ENCODE measurements at regions not wholly inside any gene's neighbourhood (a gene's known extent, or its start where the extent isn't known, plus 50 kb on each side); places are given as distances from the start of the nearest gene placed in this dataset.
A peak's percentile ranks its signal among the peaks of the same experiment; 100 is the strongest.
"Not testable (repeated sequence)": the region's sequence is repeated elsewhere in the genome, so short reads cannot be mapped to it uniquely, and the experiment has no call there.

- no peaks in the 10 kb centered on the region for H3K4me1 Mint-ChIP-seq
- ATAC-seq = no peak
- no peak overlapping the region for H3K4me3 Mint-ChIP-seq
- peaks cover 6% of the 10 kb centered on the region for H3K9me3 Mint-ChIP-seq
- H3K27ac Mint-ChIP-seq = no peak overlapping the region
- DNase-seq (ENCODE audit: low spot score in 2 of 2) = no peak
- H3K36me3 Mint-ChIP-seq = no peaks in the 10 kb centered on the region
Observed at GRCh38 chr5:164094291-164094690, 588.9 kb downstream of the MAT2B start.

- peak; percentile 83 for ATAC-seq
Observed at GRCh38 chr5:164097749-164098148, 592.3 kb downstream of the MAT2B start.

GRCh38 chr5:164098531-164098930 lies 593.1 kb downstream of the MAT2B start:
- Mint-ChIP-seq H3K4me3 (no peak overlapping the region), H3K36me3 (no peaks in the 10 kb centered on the region), H3K4me1 (no peaks in the 10 kb centered on the region), H3K9me3 (peaks cover 5% of the 10 kb centered on the region), H3K27ac (no peak overlapping the region)
- no peak for DNase-seq (ENCODE audit: low spot score in 2 of 2)
- ATAC-seq = no peak

More at GRCh38 chr5:164097749-164098148, 592.3 kb downstream of the MAT2B start:
- H3K4me1 Mint-ChIP-seq = no peaks in the 10 kb centered on the region
- peaks cover 3% of the 10 kb centered on the region for H3K9me3 Mint-ChIP-seq
- H3K36me3 Mint-ChIP-seq = no peaks in the 10 kb centered on the region
- H3K4me3 Mint-ChIP-seq = no peak overlapping the region
- no peak for DNase-seq (ENCODE audit: low spot score in 2 of 2)
- H3K27ac Mint-ChIP-seq = no peak overlapping the region

GRCh38 chr5:164098979-164099378 lies 593.6 kb downstream of the MAT2B start:
- no peak overlapping the region for H3K4me3 Mint-ChIP-seq
- H3K4me1 Mint-ChIP-seq = no peaks in the 10 kb centered on the region
- peaks cover 5% of the 10 kb centered on the region for H3K9me3 Mint-ChIP-seq
- no peak overlapping the region for H3K27ac Mint-ChIP-seq
- no peaks in the 10 kb centered on the region for H3K36me3 Mint-ChIP-seq
- DNase-seq (ENCODE audit: low spot score in 2 of 2) (no peak), ATAC-seq (peak; percentile 61)

- ATAC-seq (no peak), DNase-seq (ENCODE audit: low spot score in 2 of 2) (no peak)
- peaks cover 12% of the 10 kb centered on the region for H3K9me3 Mint-ChIP-seq
- no peak overlapping the region for H3K27ac Mint-ChIP-seq
- no peaks in the 10 kb centered on the region for H3K4me1 Mint-ChIP-seq
- no peaks in the 10 kb centered on the region for H3K36me3 Mint-ChIP-seq
- no peak overlapping the region for H3K4me3 Mint-ChIP-seq
Observed at GRCh38 chr5:164115420-164115819, 610.0 kb downstream of the MAT2B start.

GRCh38 chr5:164119806-164120447 lies 614.5 kb downstream of the MAT2B start:
- Mint-ChIP-seq H3K4me3 (no peak overlapping the region), H3K36me3 (no peaks in the 10 kb centered on the region), H3K9me3 (peaks cover 6% of the 10 kb centered on the region), H3K27ac (peak overlapping the region; percentile 41), H3K4me1 (no peaks in the 10 kb centered on the region)
- ATAC-seq (no peak), DNase-seq (ENCODE audit: low spot score in 2 of 2) (no peak)

GRCh38 chr5:164127527-164127926 lies 622.1 kb downstream of the MAT2B start:
- ATAC-seq (no peak), DNase-seq (ENCODE audit: low spot score in 2 of 2) (no peak)
- no peak overlapping the region for H3K27ac Mint-ChIP-seq
- peaks cover 22% of the 10 kb centered on the region for H3K9me3 Mint-ChIP-seq
- no peaks in the 10 kb centered on the region for H3K4me1 Mint-ChIP-seq
- H3K4me3 Mint-ChIP-seq = no peak overlapping the region
- no peaks in the 10 kb centered on the region for H3K36me3 Mint-ChIP-seq

- H3K4me3 Mint-ChIP-seq = no peak overlapping the region
- no peak overlapping the region for H3K27ac Mint-ChIP-seq
- H3K4me1 Mint-ChIP-seq = no peaks in the 10 kb centered on the region
- DNase-seq (ENCODE audit: low spot score in 2 of 2) (no peak), ATAC-seq (no peak)
- H3K36me3 Mint-ChIP-seq = no peaks in the 10 kb centered on the region
- peaks cover 19% of the 10 kb centered on the region for H3K9me3 Mint-ChIP-seq
Observed at GRCh38 chr5:164132358-164132757, 626.9 kb downstream of the MAT2B start.

GRCh38 chr5:164137095-164137494 lies 631.7 kb downstream of the MAT2B start:
- Mint-ChIP-seq H3K4me3 (no peak overlapping the region), H3K36me3 (no peaks in the 10 kb centered on the region), H3K27ac (no peak overlapping the region), H3K4me1 (no peaks in the 10 kb centered on the region), H3K9me3 (peaks cover 3% of the 10 kb centered on the region)
- ATAC-seq (no peak), DNase-seq (ENCODE audit: low spot score in 2 of 2) (no peak)

- Mint-ChIP-seq H3K27ac (no peak overlapping the region), H3K4me3 (no peak overlapping the region), H3K36me3 (no peaks in the 10 kb centered on the region), H3K4me1 (no peaks in the 10 kb centered on the region), H3K9me3 (peaks cover 6% of the 10 kb centered on the region)
- no peak for DNase-seq (ENCODE audit: low spot score in 2 of 2)
- no peak for ATAC-seq
Observed at GRCh38 chr5:164139423-164139822, 634.0 kb downstream of the MAT2B start.

GRCh38 chr5:164145458-164145857 lies 640.0 kb downstream of the MAT2B start:
- no peak for ATAC-seq
- H3K36me3 Mint-ChIP-seq = no peaks in the 10 kb centered on the region
- H3K27ac Mint-ChIP-seq = no peak overlapping the region
- peaks cover 26% of the 10 kb centered on the region for H3K9me3 Mint-ChIP-seq
- peaks cover 5% of the 10 kb centered on the region for H3K4me1 Mint-ChIP-seq
- no peak overlapping the region for H3K4me3 Mint-ChIP-seq
- no peak for DNase-seq (ENCODE audit: low spot score in 2 of 2)

GRCh38 chr5:164146223-164146622 lies 640.8 kb downstream of the MAT2B start:
- H3K4me3 Mint-ChIP-seq = no peak overlapping the region
- H3K9me3 Mint-ChIP-seq = peaks cover 22% of the 10 kb centered on the region
- H3K4me1 Mint-ChIP-seq = peaks cover 5% of the 10 kb centered on the region
- no peak overlapping the region for H3K27ac Mint-ChIP-seq
- ATAC-seq (no peak), DNase-seq (ENCODE audit: low spot score in 2 of 2) (no peak)
- no peaks in the 10 kb centered on the region for H3K36me3 Mint-ChIP-seq

GRCh38 chr5:164148292-164148691 lies 642.9 kb downstream of the MAT2B start:
- DNase-seq (ENCODE audit: low spot score in 2 of 2) (no peak), ATAC-seq (no peak)
- peaks cover 25% of the 10 kb centered on the region for H3K9me3 Mint-ChIP-seq
- no peaks in the 10 kb centered on the region for H3K36me3 Mint-ChIP-seq
- no peak overlapping the region for H3K4me3 Mint-ChIP-seq
- H3K4me1 Mint-ChIP-seq = peaks cover 5% of the 10 kb centered on the region
- H3K27ac Mint-ChIP-seq = no peak overlapping the region

- H3K4me3 Mint-ChIP-seq; H3K27ac Mint-ChIP-seq; DNase-seq (ENCODE audit: low spot score in 2 of 2); H3K4me1 Mint-ChIP-seq; ATAC-seq; H3K36me3 Mint-ChIP-seq: not testable (repeated sequence)
- peaks cover 11% of the 10 kb centered on the region for H3K9me3 Mint-ChIP-seq
Observed at GRCh38 chr5:164152539-164152938, 647.1 kb downstream of the MAT2B start.

- no peak overlapping the region for H3K27ac Mint-ChIP-seq
- H3K9me3 Mint-ChIP-seq = peaks cover 7% of the 10 kb centered on the region
- DNase-seq (ENCODE audit: low spot score in 2 of 2) (no peak), ATAC-seq (no peak)
- H3K4me1 Mint-ChIP-seq = no peaks in the 10 kb centered on the region
- H3K4me3 Mint-ChIP-seq = no peak overlapping the region
- H3K36me3 Mint-ChIP-seq = no peaks in the 10 kb centered on the region
Observed at GRCh38 chr5:164153469-164154172, 648.2 kb downstream of the MAT2B start.

- H3K36me3 Mint-ChIP-seq = no peaks in the 10 kb centered on the region
Observed at GRCh38 chr5:164170814-164171213, 665.4 kb downstream of the MAT2B start.

More at GRCh38 chr5:164170814-164171213, 665.4 kb downstream of the MAT2B start:
- ATAC-seq = no peak
- DNase-seq (ENCODE audit: low spot score in 2 of 2) = no peak
- H3K4me3 Mint-ChIP-seq = no peak overlapping the region
- no peak overlapping the region for H3K27ac Mint-ChIP-seq
- no peaks in the 10 kb centered on the region for H3K4me1 Mint-ChIP-seq
- peaks cover 7% of the 10 kb centered on the region for H3K9me3 Mint-ChIP-seq
